SK-N-SH (cell line): ENCODE measurements at regions not wholly inside any gene's neighbourhood (a gene's known extent, or its start where the extent isn't known, plus 50 kb on each side); places are given as distances from the start of the nearest gene placed in this dataset.

Experiments used
- CTCF ChIA-PET: fragments of 300-600, 350-600 bp; formaldehyde crosslinking; extraction: SDS; loops from one replicate; lab custom pipeline; 2021; lab: Yijun Ruan, JAX
- POLR2A ChIA-PET: fragments of 350-600 bp; sonication (Branson Sonifier 250); formaldehyde crosslinking; extraction: SDS; loops from one replicate; lab custom pipeline; 2020; ENCODE audit warnings: antibody characterized with exemption, inconsistent platforms; lab: Yijun Ruan, JAX
- DNase-seq: peaks from one replicate; pipeline ENCODE4 v3.0.0; 2012
- H2AFZ ChIP-seq: fragments of 200-600 bp; sonication (generic); 2 replicates; pipeline ENCODE4 v1.8.1; 2016; ENCODE audit warnings: antibody characterized with exemption, mild to moderate bottlenecking, low read depth
- H3F3A ChIP-seq: fragments of 200-600 bp; sonication (generic); replicated peaks from 2 replicates; pipeline ENCODE3; 2016; ENCODE audit warnings: antibody characterized with exemption, mild to moderate bottlenecking; ENCODE audit not compliant: insufficient read depth
- H3K27ac ChIP-seq, 2 experiments: fragments of 200-500 bp in 1 of 2; fragments of 200-600 bp in 1 of 2; sonication (Bioruptor generic) in 1 of 2; sonication (generic), shearing (Covaris generic) in 1 of 2; 2 replicates each; pipeline versions ENCODE4 v1.5.1 to v1.6.1; 2014 to 2016; ENCODE audit warnings: low read depth in 2 of 2, inconsistent platforms in 1 of 2, low read length in 1 of 2, mild to moderate bottlenecking in 1 of 2, mixed read lengths in 1 of 2
- H3K27me3 ChIP-seq: fragments of 200-600 bp; sonication (generic), shearing (Covaris generic); 2 replicates; pipeline ENCODE4 v1.6.1; 2016; ENCODE audit warnings: mixed run types; ENCODE audit not compliant: insufficient read depth
- H3K36me3 ChIP-seq, 2 experiments: fragments of 200-500 bp in 1 of 2; fragments of 200-600 bp in 1 of 2; sonication (Bioruptor generic) in 1 of 2; sonication (generic) in 1 of 2; replicated peaks in 1 of 2; 2 replicates each; pipeline versions ENCODE3 to v1.5.1; 2014 to 2016; ENCODE audit warnings: low read length in 1 of 2, mild to moderate bottlenecking in 1 of 2; ENCODE audit not compliant: insufficient read depth in 2 of 2, control insufficient read depth in 1 of 2
- H3K4me1 ChIP-seq, 2 experiments: fragments of 200-500 bp in 1 of 2; fragments of 200-600 bp in 1 of 2; sonication (Bioruptor generic) in 1 of 2; sonication (generic), shearing (Covaris generic) in 1 of 2; 2 replicates each; pipeline versions ENCODE4 v1.5.1 to v1.6.1; 2014 to 2016; ENCODE audit warnings: low read depth in 1 of 2, low read length in 1 of 2, mixed run types in 1 of 2; ENCODE audit not compliant: insufficient read depth in 2 of 2, control insufficient read depth in 1 of 2
- H3K4me2 ChIP-seq: fragments of 200-600 bp; sonication (generic), shearing (Covaris generic); 2 replicates; pipeline ENCODE4 v1.6.1; 2017; ENCODE audit warnings: mixed run types
- H3K4me3 ChIP-seq, 2 experiments: fragments of 200-500 bp in 1 of 2; fragments of 200-600 bp in 1 of 2; sonication (Bioruptor generic) in 1 of 2; sonication (generic), shearing (Covaris generic) in 1 of 2; 2 replicates each; pipeline versions ENCODE4 v1.5.1 to v1.8.1; 2014 to 2016; ENCODE audit warnings: low read depth in 2 of 2, inconsistent platforms in 1 of 2, low read length in 1 of 2, mild to moderate bottlenecking in 1 of 2, mixed read lengths in 1 of 2, moderate library complexity in 1 of 2
- H3K79me2 ChIP-seq: fragments of 200-600 bp; sonication (generic); 2 replicates; pipeline ENCODE4 v1.8.1; 2017; ENCODE audit warnings: mild to moderate bottlenecking; ENCODE audit not compliant: insufficient read depth
- H3K9ac ChIP-seq: fragments of 200-600 bp; sonication (generic); 2 replicates; pipeline ENCODE4 v1.6.1; 2017; ENCODE audit warnings: mixed run types
- H3K9me2 ChIP-seq: fragments of 200-600 bp; sonication (generic); 2 replicates; pipeline ENCODE4 v1.6.1; 2017; ENCODE audit warnings: mixed run types
- H3K9me3 ChIP-seq: fragments of 200-600 bp; sonication (generic); 2 replicates; pipeline ENCODE4 v1.6.1; 2017; ENCODE audit warnings: mixed run types, mild to moderate bottlenecking, moderate library complexity
- H4K20me1 ChIP-seq: fragments of 200-600 bp; sonication (generic); 2 replicates; pipeline ENCODE4 v1.6.1; 2017; ENCODE audit warnings: mild to moderate bottlenecking, mixed run types; ENCODE audit not compliant: insufficient read depth
- CHD2 ChIP-seq: fragments of 150-350 bp; IDR thresholded peaks from 2 replicates; pipeline ENCODE4 v1.6.1; 2018; ENCODE audit warnings: low read length; ENCODE audit not compliant: partially characterized antibody
- ELF1 ChIP-seq: IDR thresholded peaks from 2 replicates; pipeline ENCODE4 v1.4.0; 2012
- EP300 ChIP-seq, 2 experiments: IDR thresholded peaks; 2 replicates each; pipeline versions ENCODE4 v1.4.0 to v1.6.1; 2012; ENCODE audit warnings: borderline replicate concordance in 1 of 2, low read depth in 1 of 2, low read length in 1 of 2
- EZH2phosphoT487 ChIP-seq: fragments of 200-600 bp; sonication (generic); IDR thresholded peaks from 2 replicates; pipeline ENCODE4 v1.6.1; 2017; ENCODE audit warnings: low read depth, mixed run types, mild to moderate bottlenecking, antibody characterized with exemption, moderate library complexity, borderline replicate concordance
- FOSL2 ChIP-seq: IDR thresholded peaks from 2 replicates; pipeline ENCODE4 v1.4.0; 2012; ENCODE audit warnings: low read depth, mild to moderate bottlenecking, moderate library complexity, borderline replicate concordance
- GATA2 ChIP-seq: sonication (generic); formaldehyde crosslinking; IDR thresholded peaks from 2 replicates; pipeline ENCODE4 v1.5.0; 2020; ENCODE audit warnings: mild to moderate bottlenecking, missing genetic modification reagents
- MXI1 ChIP-seq: IDR thresholded peaks from 2 replicates; pipeline ENCODE4 v1.6.1; 2012; ENCODE audit warnings: mild to moderate bottlenecking, low read depth, low read length, improper control_type of control experiment
- PBX3 ChIP-seq: IDR thresholded peaks from 2 replicates; pipeline ENCODE4; 2012
- POLR2AphosphoS5 ChIP-seq: IDR thresholded peaks from 2 replicates; pipeline ENCODE4 v1.6.1; 2012; ENCODE audit warnings: low read depth, low read length
- RCOR1 ChIP-seq: fragments of 150-350 bp; IDR thresholded peaks from 2 replicates; pipeline ENCODE4 v1.6.1; 2017; ENCODE audit warnings: antibody characterized with exemption, low read length
- RXRA ChIP-seq: IDR thresholded peaks from 2 replicates; pipeline ENCODE4 v1.4.0; 2012; ENCODE audit warnings: low read depth, mild to moderate bottlenecking, borderline replicate concordance
- SIN3A ChIP-seq: IDR thresholded peaks from 2 replicates; pipeline ENCODE4 v1.6.1; 2012; ENCODE audit warnings: low read depth, mild to moderate bottlenecking, low read length, moderate library complexity, borderline replicate concordance
- TAF1 ChIP-seq: IDR thresholded peaks from 2 replicates; pipeline ENCODE4 v1.6.1; 2012; ENCODE audit warnings: low read depth, mild to moderate bottlenecking, low read length, moderate library complexity, borderline replicate concordance
- TCF12 ChIP-seq: IDR thresholded peaks from 2 replicates; pipeline ENCODE4 v1.4.0; 2012
- YY1 ChIP-seq: IDR thresholded peaks from 2 replicates; pipeline ENCODE4 v1.4.0; 2012; ENCODE audit warnings: low read depth, mild to moderate bottlenecking
- WGBS: methylation state at CpG from one replicate; pipeline ENCODE4 v1.1.6; 2017; ENCODE audit warnings: low lambda C conversion rate; 5-methylcytosine and 5-hydroxymethylcytosine counted together
- TF ChIP-seq, protein P1 (sequence below): IDR thresholded peaks from 2 replicates; pipeline ENCODE4 v1.4.0; 2012; ENCODE audit warnings: low read depth, borderline replicate concordance

GRCh38 chr4:138751309-138751708 is 264.3 kb upstream of the NOCT start:
- Histone ChIP-seq H3K9me2 (no peaks in the 10 kb centered on the region), H3K27me3 (no peaks in the 10 kb centered on the region), H2AFZ (no peak overlapping the region), H3K4me3 (no peak overlapping the region), H3F3A (no peaks in the 10 kb centered on the region), H3K4me1 (no peaks in the 10 kb centered on the region), H3K27ac (no peak overlapping the region), H3K9me3 (no peaks in the 10 kb centered on the region), H3K36me3 (no peaks in the 10 kb centered on the region), H3K9ac (no peak overlapping the region), H4K20me1 (no peaks in the 10 kb centered on the region), H3K4me2 (no peak overlapping the region), H3K79me2 (no peaks in the 10 kb centered on the region)
- ChIA-PET CTCF (no interaction called here), POLR2A (no interaction called here)
- 72% methylated on average over 3 of the region's 3 CpGs for WGBS
- no peak for DNase-seq
- no peak for TF ChIP-seq MXI1
- TF ChIP-seq CHD2 = no peak
- no peak for TF ChIP-seq FOSL2
- TF ChIP-seq SIN3A = no peak
- no peak for TF ChIP-seq POLR2AphosphoS5
- no peak for TF ChIP-seq EZH2phosphoT487
- TF ChIP-seq RCOR1 = no peak

- Histone ChIP-seq H3K36me3 (no peaks in the 10 kb centered on the region), H3K9ac (no peak overlapping the region), H3K27me3 (no peaks in the 10 kb centered on the region), H3K79me2 (no peaks in the 10 kb centered on the region), H4K20me1 (no peaks in the 10 kb centered on the region), H3K4me1 (no peaks in the 10 kb centered on the region), H3K9me2 (no peaks in the 10 kb centered on the region), H3F3A (no peaks in the 10 kb centered on the region), H3K4me2 (no peak overlapping the region), H3K27ac (no peak overlapping the region), H2AFZ (no peak overlapping the region), H3K4me3 (no peak overlapping the region), H3K9me3 (no peaks in the 10 kb centered on the region)
- no peak for DNase-seq
- 41% methylated on average over 2 of the region's 2 CpGs for WGBS
- TF ChIP-seq ELF1 (no peak), PBX3 (no peak), YY1 (no peak), TCF12 (no peak), POLR2AphosphoS5 (no peak), EP300 (IDR thresholded peaks at IDR 0.05; ENCODE audit: borderline replicate concordance in 1 of 2, low read depth in 1 of 2, low read length in 1 of 2) (no peak), RXRA (no peak), TAF1 (no peak), GATA2 (CRISPR knock-in tag) (no peak), EZH2phosphoT487 (no peak)
- TF ChIP-seq, protein P1, sequence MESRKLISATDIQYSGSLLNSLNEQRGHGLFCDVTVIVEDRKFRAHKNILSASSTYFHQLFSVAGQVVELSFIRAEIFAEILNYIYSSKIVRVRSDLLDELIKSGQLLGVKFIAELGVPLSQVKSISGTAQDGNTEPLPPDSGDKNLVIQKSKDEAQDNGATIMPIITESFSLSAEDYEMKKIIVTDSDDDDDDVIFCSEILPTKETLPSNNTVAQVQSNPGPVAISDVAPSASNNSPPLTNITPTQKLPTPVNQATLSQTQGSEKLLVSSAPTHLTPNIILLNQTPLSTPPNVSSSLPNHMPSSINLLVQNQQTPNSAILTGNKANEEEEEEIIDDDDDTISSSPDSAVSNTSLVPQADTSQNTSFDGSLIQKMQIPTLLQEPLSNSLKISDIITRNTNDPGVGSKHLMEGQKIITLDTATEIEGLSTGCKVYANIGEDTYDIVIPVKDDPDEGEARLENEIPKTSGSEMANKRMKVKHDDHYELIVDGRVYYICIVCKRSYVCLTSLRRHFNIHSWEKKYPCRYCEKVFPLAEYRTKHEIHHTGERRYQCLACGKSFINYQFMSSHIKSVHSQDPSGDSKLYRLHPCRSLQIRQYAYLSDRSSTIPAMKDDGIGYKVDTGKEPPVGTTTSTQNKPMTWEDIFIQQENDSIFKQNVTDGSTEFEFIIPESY = no peak
- ChIA-PET POLR2A (no interaction called here), CTCF (no interaction called here)
Observed at GRCh38 chr4:138749303-138749702, 266.3 kb upstream of the NOCT start.
